AG10803 (cell line): ENCODE measurements at regions not wholly inside any gene's neighbourhood (a gene's known extent, or its start where the extent isn't known, plus 50 kb on each side); places are given as distances from the start of the nearest gene placed in this dataset.

ENCODE experiments used
- DNase-seq: peaks from one replicate; pipeline ENCODE4 v3.0.0; 2010; ENCODE audit warnings: low read depth
- H3K4me3 ChIP-seq: 2 replicates; pipeline ENCODE4 v1.5.1; 2011; ENCODE audit warnings: mild to moderate bottlenecking, low read length, control low read depth
- CTCF ChIP-seq: conservative IDR thresholded peaks from 2 replicates; pipeline ENCODE4 v1.5.1; 2011; ENCODE audit warnings: mild to moderate bottlenecking, low read length, control low read depth, inconsistent platforms

DNA sequence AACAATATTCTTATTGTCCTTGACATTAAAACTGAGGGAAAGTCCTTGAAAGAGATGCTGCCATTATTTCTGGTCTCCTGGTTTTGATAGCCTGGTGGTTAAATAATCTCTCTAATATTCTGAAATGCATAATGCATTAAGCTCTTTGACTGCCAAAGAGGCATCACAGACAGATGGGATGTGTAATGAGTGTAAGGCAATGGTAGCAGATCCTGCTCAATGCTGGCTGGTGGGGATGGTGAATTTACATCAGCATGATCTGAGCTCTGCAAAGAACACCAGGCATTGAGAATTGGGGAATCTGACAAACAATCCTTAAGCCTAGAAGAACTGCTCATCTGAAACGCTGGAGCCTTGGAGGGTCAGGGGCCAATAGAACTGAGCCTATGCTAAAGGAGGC is 528.6 kb upstream of the LMCD1 start:
- DNase-seq: no peak
- no peak for TF ChIP-seq CTCF
- no peak overlapping the region for H3K4me3 ChIP-seq

GRCh38 chr3:7977245-7978086 is 524.2 kb upstream of the LMCD1 start:
- no peak for DNase-seq
- no peak overlapping the region for H3K4me3 ChIP-seq
- TF ChIP-seq CTCF: no peak

DNA sequence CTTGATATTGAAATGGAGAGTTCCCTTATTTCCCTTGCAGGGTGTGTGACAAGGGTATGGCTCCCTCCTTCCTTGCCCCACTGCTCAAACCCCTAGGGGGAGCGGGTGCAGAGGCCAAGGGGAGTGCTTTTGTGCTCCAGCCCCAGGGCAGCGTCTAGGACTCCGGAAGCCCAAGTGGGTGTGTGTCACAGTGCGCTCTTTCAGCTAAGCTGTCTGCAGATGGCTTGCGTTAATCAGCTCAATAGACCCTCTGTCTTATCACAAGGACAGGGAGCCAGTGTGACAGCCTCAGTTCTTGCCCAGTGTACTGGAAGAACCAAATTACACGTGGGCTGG is 523.6 kb upstream of the LMCD1 start:
- DNase-seq: no peak
- no peak for TF ChIP-seq CTCF
- no peak overlapping the region for H3K4me3 ChIP-seq

GRCh38 chr3:7982126-7982525 is 519.5 kb upstream of the LMCD1 start:
- no peak for TF ChIP-seq CTCF
- H3K4me3 ChIP-seq: no peak overlapping the region
- DNase-seq: no peak

- H3K4me3 ChIP-seq: no peak overlapping the region
- no peak for DNase-seq
- TF ChIP-seq CTCF: no peak
Observed at GRCh38 chr3:7999384-7999783, 502.2 kb upstream of the LMCD1 start.

DNA sequence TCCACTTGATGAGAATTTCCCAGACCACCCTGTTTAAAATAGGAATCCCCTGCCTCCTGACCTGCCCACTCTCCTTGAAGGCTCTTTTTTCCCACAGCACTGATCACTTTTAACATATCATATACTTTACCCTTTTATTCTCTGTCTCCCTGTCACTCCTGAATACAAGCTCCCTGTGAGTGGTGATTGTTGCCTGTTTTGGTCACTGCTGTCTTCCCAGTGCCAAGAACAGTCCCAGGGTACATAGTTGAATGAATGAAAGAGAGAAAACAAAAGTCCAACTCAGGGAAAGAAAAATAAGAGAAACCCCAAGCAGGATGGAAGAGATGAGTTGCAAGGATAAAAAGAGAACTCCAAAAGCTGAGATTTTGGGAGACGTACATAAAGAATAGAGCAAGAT is 500.3 kb upstream of the LMCD1 start:
- no peak for DNase-seq
- no peak for TF ChIP-seq CTCF
- no peak overlapping the region for H3K4me3 ChIP-seq

- TF ChIP-seq CTCF: no peak
- H3K4me3 ChIP-seq: no peak overlapping the region
- no peak for DNase-seq
Observed at GRCh38 chr3:8001712-8002111, 499.9 kb upstream of the LMCD1 start.
